Amygdala (tissue), 56 donors: ENCODE measurements at regions not wholly inside any gene's neighbourhood (a gene's known extent, or its start where the extent isn't known, plus 50 kb on each side); places are given as distances from the start of the nearest gene placed in this dataset.
"Not testable (repeated sequence)": the region's sequence is repeated elsewhere in the genome, so short reads cannot be mapped to it uniquely, and the experiment has no call there.

Source experiments
- DNase-seq, 56 donors: peaks; one replicate each; lab custom pipeline; 2025; lab: John Stamatoyannopoulos, UW

- no peak for DNase-seq
Observed at GRCh38 chr2:47964277-47964676, 58.0 kb upstream of the FBXO11 start.

GRCh38 chr2:47964722-47965434, 58.6 kb upstream of the FBXO11 start:
- no peak for DNase-seq

- not testable (repeated sequence) for DNase-seq
Observed at GRCh38 chr2:47976728-47977127, 70.4 kb upstream of the FBXO11 start.

- no peak for DNase-seq
Observed at GRCh38 chr2:47984041-47984440, 77.7 kb upstream of the FBXO11 start.

GRCh38 chr2:47990503-47990902, 84.2 kb upstream of the FBXO11 start:
- DNase-seq, result no peak

- DNase-seq, result no peak
Observed at GRCh38 chr2:47992671-47993070, 86.4 kb upstream of the FBXO11 start.

GRCh38 chr2:47996808-47997207, 90.5 kb upstream of the FBXO11 start:
- DNase-seq, result no peak

GRCh38 chr2:47999512-47999911, 93.2 kb upstream of the FBXO11 start:
- DNase-seq, result no peak

- DNase-seq, result no peak
Observed at GRCh38 chr2:48001498-48001897, 95.2 kb upstream of the FBXO11 start.

- DNase-seq, result no peak
Observed at GRCh38 chr2:48006094-48006493, 99.8 kb upstream of the FBXO11 start.

- no peak for DNase-seq
Observed at GRCh38 chr2:48007699-48008268, 101.5 kb upstream of the FBXO11 start.

GRCh38 chr2:48009256-48009655, 103.0 kb upstream of the FBXO11 start:
- DNase-seq, result no peak

- no peak for DNase-seq
Observed at GRCh38 chr2:48015421-48015820, 109.1 kb upstream of the FBXO11 start.

- DNase-seq, result no peak
Observed at GRCh38 chr2:48016225-48017019, 110.1 kb upstream of the FBXO11 start.

GRCh38 chr2:48017136-48017535, 110.8 kb upstream of the FBXO11 start:
- DNase-seq, result no peak

GRCh38 chr2:48018480-48018879, 112.2 kb upstream of the FBXO11 start:
- no peak for DNase-seq

GRCh38 chr2:48026865-48027264, 120.6 kb upstream of the FBXO11 start:
- DNase-seq, result no peak

GRCh38 chr2:48032765-48033164, 126.5 kb upstream of the FBXO11 start:
- DNase-seq, result no peak

- no peak for DNase-seq
Observed at GRCh38 chr2:48034295-48034694, 128.0 kb upstream of the FBXO11 start.

- DNase-seq, result no peak
Observed at GRCh38 chr2:48036312-48036711, 130.0 kb upstream of the FBXO11 start.

- DNase-seq, result no peak
Observed at GRCh38 chr2:48039209-48039990, 133.1 kb upstream of the FBXO11 start.
